KOPT-K1 (cell line): ENCODE measurements at regions not wholly inside any gene's neighbourhood (a gene's known extent, or its start where the extent isn't known, plus 50 kb on each side); places are given as distances from the start of the nearest gene placed in this dataset.
"Not testable (repeated sequence)": the region's sequence is repeated elsewhere in the genome, so short reads cannot be mapped to it uniquely, and the experiment has no call there.

Experiments used
- H3K27ac ChIP-seq: fragments of 200-600 bp; sonication (generic); 2 replicates; pipeline ENCODE4 v1.5.1; 2016; ENCODE audit warnings: antibody characterized with exemption, mild to moderate bottlenecking, low read depth, low read length; ENCODE audit not compliant: poor library complexity, severe bottlenecking
- H3K36me3 ChIP-seq: fragments of 200-600 bp; sonication (generic); 2 replicates; pipeline ENCODE4 v1.5.1; 2017; ENCODE audit warnings: antibody characterized with exemption, mild to moderate bottlenecking, low read length, moderate library complexity; ENCODE audit not compliant: insufficient read depth
- H3K9me3 ChIP-seq: fragments of 200-600 bp; sonication (generic); 2 replicates; pipeline ENCODE4 v1.5.1; 2017; ENCODE audit warnings: antibody characterized with exemption, low read length, mild to moderate bottlenecking; ENCODE audit not compliant: insufficient read depth, poor library complexity, severe bottlenecking

DNA sequence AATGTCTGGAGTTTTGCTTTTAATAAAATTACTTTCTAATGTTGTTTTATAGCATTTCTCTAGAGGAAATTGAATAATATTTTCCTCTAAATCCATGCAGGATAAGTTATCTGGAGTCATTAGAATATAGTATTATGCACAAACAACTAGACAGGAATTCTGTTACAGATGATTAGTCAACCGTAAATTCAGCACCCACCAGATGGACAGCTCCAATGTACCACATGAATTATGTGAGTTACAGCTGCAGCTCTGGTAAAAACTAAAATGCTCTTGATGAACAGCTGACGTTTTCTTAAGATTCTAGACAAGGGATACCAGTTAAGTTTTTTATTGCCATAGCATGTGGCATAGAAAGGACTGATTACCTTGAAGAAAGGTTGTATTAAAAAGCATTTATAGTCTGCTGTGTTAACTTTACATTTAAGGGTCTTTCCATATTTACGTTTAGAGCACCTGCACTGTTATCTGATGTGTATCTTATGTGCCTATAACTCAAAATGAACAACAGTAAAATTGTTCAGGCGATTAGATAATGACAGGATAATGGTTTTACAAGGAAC is 321.4 kb upstream of the LRFN5 start:
- Histone ChIP-seq H3K27ac (no peak overlapping the region), H3K9me3 (no peaks in the 10 kb centered on the region), H3K36me3 (no peaks in the 10 kb centered on the region)

DNA sequence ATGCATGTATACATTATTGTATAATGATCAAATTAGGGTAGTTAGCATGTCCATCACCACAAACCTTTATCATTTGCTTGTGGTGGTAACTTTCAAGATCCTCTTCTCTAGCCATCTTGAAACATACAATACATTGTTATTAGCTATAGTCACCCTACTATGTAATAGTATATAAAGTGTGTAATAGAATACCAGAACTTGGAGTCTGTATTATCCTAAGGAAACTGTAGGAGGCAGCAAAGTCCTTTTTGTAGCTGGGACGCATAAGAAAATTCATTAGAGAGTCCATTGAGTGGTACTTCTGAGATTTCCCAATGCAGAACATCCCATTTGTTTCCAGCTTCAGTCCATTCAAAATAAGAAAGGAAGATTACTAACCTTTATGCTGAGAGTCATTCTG is 325.9 kb upstream of the LRFN5 start:
- Histone ChIP-seq H3K9me3 (no peaks in the 10 kb centered on the region), H3K27ac (no peak overlapping the region)

DNA sequence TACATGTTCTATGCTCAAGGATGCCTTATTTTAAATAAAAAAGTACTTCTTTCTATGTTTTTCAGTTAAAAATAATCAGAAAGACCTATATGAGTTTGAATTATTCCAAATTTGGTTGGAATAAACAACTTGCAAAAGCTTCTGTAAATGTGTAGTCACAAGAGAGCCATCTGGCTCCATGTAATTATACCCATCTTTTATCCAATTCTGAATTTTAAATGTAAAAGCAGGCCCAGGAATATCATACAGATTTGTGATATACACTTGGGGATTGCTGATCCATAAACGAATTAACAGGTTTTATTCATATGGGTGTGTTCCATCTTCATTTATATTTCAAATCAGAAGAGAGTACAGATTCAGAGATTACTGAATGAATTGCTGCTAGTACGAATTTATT is 329.2 kb upstream of the LRFN5 start:
- H3K27ac ChIP-seq, result no peak overlapping the region
- no peaks in the 10 kb centered on the region for H3K36me3 ChIP-seq
- H3K9me3 ChIP-seq, result no peaks in the 10 kb centered on the region

More for the DNA sequence above, 325.9 kb upstream of the LRFN5 start:
- H3K36me3 ChIP-seq, result no peaks in the 10 kb centered on the region

DNA sequence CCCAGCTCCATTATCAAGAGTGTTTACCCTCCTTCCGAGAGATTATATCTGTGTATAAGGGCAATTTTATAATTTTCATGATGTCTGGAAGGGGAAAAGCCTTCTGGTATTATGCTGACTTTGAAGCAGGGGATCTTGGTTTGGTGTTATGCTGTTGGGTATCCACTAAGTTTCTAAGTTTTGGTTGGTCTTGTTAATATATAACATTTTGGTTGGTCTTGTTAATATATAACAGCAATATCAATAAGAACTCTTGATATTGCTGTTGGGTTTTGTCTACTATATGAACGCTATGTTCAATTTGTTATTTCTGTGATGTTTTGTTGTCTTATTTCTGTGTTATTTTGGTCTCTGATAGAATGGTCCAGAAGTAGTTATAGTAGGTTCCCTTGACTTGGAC is 349.2 kb upstream of the LRFN5 start:
- Histone ChIP-seq H3K9me3 (peaks cover 11% of the 10 kb centered on the region), H3K36me3 (no peaks in the 10 kb centered on the region)

DNA sequence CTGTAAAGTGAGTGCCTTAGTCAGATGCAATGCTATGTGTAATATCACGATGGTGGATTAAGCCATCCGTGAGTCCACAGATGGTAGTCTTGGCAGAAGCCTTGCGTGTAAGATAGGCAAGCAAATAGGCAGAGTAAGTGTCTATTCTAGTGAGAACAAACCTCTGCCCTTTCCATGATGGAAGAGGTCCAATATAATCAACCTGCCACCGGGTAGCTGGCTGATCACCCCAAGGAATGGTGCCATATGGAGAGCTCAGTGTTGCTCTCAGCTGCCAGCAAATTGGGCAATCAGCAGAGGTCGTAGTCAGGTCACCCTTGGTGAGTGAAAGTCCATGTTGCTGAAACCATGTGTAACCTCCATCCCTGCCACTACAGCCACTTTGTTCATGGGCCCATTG is 371.2 kb upstream of the LRFN5 start:
- no peaks in the 10 kb centered on the region for H3K36me3 ChIP-seq

More for the DNA sequence above, 349.2 kb upstream of the LRFN5 start:
- H3K27ac ChIP-seq, result no peak overlapping the region

DNA sequence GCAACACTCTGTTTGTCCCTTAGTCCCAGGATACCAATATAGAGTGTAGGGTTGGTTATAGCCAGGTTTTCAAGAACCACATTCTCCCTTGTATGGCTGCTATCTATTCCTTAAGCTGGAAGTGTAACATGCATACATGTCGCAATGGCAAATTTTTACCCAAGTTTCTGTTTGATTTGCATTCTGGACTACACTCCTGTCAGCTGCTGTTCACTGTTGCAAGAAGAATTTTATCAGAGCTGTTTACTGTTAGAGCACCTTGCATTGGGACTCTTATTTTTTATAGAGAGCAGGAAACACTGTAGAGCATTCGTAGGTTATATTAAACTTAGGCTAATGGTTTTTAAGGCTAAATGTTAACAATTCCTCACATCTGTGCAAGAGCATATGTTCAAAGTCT is 376.0 kb upstream of the LRFN5 start:
- H3K36me3 ChIP-seq, result no peaks in the 10 kb centered on the region

More for the DNA sequence above, 371.2 kb upstream of the LRFN5 start:
- Histone ChIP-seq H3K9me3 (no peaks in the 10 kb centered on the region), H3K27ac (no peak overlapping the region)

DNA sequence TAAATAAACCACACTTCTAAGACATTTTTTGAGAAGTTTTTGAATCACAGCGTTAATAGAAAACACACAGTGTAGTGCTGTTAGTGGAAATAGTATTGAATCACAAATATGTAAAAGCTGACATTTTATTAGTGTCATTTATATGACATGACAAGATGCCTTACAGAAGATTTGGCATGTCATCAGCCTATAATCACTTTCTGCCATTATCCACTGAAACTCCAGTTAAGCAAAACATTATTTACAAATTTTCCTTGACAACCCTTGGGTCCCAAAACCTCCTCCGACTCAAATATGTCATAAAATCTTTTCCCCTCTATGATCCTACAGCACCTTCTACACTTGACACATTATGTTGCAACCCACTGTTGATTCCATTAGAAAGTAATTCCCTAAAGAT is 376.9 kb upstream of the LRFN5 start:
- Histone ChIP-seq H3K27ac (no peak overlapping the region), H3K36me3 (no peaks in the 10 kb centered on the region), H3K9me3 (no peaks in the 10 kb centered on the region)

More for the DNA sequence above, 376.0 kb upstream of the LRFN5 start:
- Histone ChIP-seq H3K9me3 (no peaks in the 10 kb centered on the region), H3K27ac (no peak overlapping the region)

DNA sequence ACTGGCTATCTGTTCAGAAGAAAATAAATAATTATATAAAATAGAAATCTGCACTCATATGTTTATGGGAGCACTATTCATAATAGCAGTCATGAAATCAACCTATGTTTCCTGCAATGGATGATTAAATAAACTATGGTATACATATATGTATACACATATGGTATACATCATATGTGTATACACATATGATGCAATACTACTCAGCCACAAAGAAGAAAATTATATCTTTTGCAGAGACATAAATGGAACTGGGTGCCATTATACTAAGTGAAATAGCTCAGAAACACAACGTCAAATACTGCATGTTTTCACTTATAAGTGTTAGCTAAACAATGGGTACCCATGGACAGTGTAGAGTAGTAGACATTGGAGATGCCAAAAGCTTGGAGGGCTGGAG is 381.2 kb upstream of the LRFN5 start:
- Histone ChIP-seq H3K9me3 (no peaks in the 10 kb centered on the region), H3K27ac (no peak overlapping the region), H3K36me3 (no peaks in the 10 kb centered on the region)

DNA sequence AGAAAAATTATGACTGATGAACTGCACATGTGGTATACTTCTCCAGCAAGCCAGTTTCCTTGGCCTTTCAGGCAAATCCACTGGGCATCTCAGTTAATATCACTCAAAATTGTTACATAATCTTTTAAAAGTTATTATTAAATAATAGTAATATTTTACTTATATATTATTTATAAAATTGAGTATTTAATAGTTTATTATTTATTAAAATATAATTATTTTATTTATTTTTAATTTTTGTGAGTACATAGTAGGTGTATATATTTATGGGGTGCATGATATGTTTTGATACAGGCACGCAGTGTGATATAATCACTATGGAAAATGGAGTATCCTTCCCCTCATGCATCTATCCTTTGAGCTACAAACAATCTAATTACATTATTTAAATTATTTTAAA is 384.1 kb upstream of the LRFN5 start:
- H3K9me3 ChIP-seq, result no peaks in the 10 kb centered on the region
- H3K36me3 ChIP-seq, result no peaks in the 10 kb centered on the region
- no peak overlapping the region for H3K27ac ChIP-seq

DNA sequence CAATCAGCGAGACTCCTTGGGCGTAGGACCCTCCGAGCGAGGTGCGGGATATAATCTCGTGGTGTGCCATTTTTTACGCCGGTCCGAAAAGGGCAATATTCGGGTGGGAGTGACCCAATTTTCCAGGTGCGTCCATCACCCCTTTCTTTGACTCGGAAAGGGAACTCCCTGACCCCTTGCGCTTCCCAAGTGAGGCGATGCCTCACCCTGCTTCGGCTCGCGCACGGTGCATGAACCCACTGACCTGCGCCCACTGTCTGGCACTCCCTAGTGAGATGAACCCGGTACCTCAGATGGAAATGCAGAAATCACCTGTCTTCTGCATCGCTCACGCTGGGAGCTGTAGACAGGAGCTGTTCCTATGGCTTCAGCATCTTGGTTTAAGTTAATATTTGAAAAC is 391.7 kb upstream of the LRFN5 start:
- H3K27ac ChIP-seq, result not testable (repeated sequence)

DNA sequence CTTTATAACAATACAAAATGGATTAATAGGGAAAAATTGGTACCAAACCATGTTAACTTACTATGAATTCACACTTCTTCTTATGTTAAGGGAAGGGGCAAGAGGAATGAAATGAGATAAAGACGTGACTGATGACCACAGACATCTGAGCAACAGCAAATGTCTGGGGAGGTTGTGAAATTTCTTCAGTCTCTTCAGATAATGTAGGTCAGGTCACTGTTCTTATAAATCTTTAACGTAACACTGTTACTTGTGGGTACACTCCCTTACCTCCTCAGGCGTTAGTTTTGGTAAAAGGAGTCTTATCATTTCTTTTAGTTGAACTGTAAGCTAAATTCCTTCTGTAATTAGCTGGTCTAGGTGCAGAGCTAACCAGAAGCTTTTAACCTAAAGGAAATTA is 405.0 kb upstream of the LRFN5 start:
- Histone ChIP-seq H3K36me3 (no peaks in the 10 kb centered on the region), H3K9me3 (no peaks in the 10 kb centered on the region), H3K27ac (no peak overlapping the region)

More for the DNA sequence above, 391.7 kb upstream of the LRFN5 start:
- H3K9me3 ChIP-seq, H3K36me3 ChIP-seq: not testable (repeated sequence)

DNA sequence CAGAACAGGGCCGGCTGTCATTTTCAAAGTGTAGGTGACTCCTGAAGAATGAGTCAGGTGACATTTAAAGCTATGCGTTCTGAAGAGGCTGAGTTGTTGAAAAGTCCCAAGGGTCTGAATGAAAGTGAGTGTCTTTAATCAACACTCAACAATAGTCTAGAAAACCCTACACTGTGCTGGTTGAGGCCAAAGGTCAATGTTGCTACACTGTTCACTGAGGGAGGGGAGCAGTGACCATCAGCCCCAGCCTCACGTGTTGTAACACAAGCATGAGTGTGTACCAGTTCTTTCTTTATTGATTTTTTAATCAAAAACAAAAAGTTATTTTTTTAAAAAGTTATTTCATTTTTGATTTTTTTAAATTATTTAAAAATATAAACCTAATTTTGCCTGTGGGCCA is 418.8 kb upstream of the LRFN5 start:
- Histone ChIP-seq H3K36me3 (no peaks in the 10 kb centered on the region), H3K27ac (no peak overlapping the region), H3K9me3 (no peaks in the 10 kb centered on the region)

DNA sequence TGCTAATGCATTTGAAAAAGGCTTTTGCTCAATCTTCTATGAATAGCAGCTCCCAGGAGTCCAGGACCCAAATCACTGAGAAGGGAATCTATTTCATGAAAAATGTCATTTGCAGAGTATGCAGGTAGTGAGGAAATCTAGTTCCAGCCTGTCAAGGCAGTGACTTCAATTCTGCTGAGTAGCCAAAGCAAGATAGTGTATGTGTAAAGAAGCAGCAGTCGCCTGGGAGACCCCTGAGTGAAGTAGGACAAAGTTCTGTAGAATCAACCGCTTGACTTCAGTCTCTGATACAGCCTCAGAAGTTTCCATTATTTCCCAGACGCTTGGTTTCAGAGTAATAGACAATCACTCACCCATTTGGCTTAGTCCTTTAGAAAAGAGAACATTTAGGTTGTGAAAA is 435.6 kb upstream of the LRFN5 start:
- Histone ChIP-seq H3K9me3 (no peaks in the 10 kb centered on the region), H3K27ac (no peak overlapping the region)

DNA sequence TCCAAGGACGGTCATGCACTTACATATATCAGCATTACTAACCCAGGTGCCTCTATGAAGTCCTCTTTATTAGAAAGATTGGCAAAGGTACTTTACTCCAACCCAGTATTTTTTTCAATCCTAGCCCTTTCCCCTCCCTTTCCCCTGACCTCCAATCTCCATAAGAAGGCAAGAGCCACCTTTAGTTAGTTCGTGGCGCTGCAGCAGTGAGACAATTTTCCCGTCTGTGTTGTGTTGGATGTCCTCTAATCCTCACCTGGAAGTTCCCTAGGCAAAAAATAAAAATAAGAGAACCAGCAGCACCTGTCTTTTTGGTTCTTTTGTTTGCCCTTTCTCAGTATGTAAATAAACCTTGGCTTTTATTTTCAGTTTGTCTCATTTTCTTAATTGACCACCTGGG is 439.6 kb upstream of the LRFN5 start:
- Histone ChIP-seq H3K9me3 (no peaks in the 10 kb centered on the region), H3K36me3 (no peaks in the 10 kb centered on the region), H3K27ac (no peak overlapping the region)

More for the DNA sequence above, 435.6 kb upstream of the LRFN5 start:
- no peaks in the 10 kb centered on the region for H3K36me3 ChIP-seq

DNA sequence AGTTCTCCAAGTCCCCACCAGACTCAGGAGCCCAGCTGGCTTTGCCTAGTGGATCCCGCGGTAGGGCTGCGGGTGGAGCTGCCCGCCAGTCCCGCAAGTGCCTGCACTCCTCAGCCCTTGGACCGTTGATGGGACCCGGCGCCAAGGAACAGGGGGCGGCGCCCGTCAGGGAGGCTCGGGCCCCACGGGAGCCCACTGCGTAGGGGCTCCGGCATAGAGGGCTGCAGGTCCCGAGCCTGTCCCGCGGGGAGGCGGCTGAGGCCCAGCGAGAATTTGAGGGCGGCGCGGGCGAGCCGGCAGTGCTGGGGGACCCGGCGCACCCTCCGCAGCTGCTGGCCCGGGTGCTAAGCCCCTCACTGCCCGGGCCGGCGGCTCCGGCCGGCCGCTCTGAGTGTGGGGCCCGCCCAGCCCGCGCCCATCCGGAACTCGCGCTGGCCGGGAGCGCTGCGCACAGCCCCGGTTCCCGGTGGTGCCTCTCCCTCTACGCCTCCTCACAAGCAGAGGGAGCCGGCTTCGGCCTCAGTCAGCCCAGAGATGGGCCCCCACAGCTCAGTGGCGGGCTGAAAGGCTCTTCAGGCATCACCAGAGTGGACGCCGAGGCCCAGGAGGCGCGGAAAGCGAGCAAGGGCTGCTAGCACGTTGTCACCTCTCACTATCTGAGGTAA is 452.4 kb upstream of the LRFN5 start:
- Histone ChIP-seq H3K9me3 (no peaks in the 10 kb centered on the region), H3K27ac (no peak overlapping the region), H3K36me3 (no peaks in the 10 kb centered on the region)

DNA sequence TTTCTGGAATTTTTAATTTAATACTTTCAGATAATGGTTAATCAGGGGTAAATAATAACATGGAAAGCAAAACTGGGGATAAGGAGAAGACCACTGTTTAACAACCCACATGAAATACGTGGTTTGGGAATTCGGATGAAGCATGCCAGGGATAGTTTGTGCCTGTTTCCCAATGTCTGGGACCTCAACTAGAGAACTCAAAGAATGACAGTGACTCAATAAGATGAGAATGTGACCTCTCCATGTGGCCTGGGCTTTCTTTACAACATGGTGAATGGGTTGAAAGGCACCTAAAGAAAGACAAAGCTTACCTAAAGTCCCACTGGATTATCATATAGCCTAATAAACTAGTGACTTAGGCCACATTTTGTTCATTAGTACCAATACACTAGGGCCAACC is 460.3 kb upstream of the LRFN5 start:
- Histone ChIP-seq H3K9me3 (no peaks in the 10 kb centered on the region), H3K36me3 (no peaks in the 10 kb centered on the region), H3K27ac (no peak overlapping the region)
